MCF 10A (cell line): ENCODE measurements at regions not wholly inside any gene's neighbourhood (a gene's known extent, or its start where the extent isn't known, plus 50 kb on each side); places are given as distances from the start of the nearest gene placed in this dataset.

Experiments
- BruUV-seq: library from RNA; stranded (reverse); fragments of 400-500 nt; replicated peaks from 2 replicates; lab custom pipeline; 2021; lab: Mats Ljungman, UMichigan
- CTCF ChIA-PET: fragments of 300-600 bp; sonication (Branson Sonifier 250); formaldehyde crosslinking; extraction: SDS; loops from one replicate; lab custom pipeline; 2021; ENCODE audit warnings: antibody characterized with exemption, inconsistent platforms; lab: Yijun Ruan, JAX
- POLR2A ChIA-PET: fragments of 300-600, 350-650 bp; sonication (Branson Sonifier 250); formaldehyde crosslinking; extraction: SDS; loops from one replicate; lab custom pipeline; 2020; ENCODE audit warnings: antibody characterized with exemption, inconsistent platforms; lab: Yijun Ruan, JAX
- DNase-seq: peaks from one replicate; pipeline ENCODE4 v3.0.0-alpha.2; 2018; ENCODE audit not compliant: unreplicated experiment
- H3K27ac Mint-ChIP-seq: one replicate; pipeline ENCODE4 v1.8.0; 2022; ENCODE audit warnings: mild to moderate bottlenecking, low read depth, mixed read lengths; ENCODE audit not compliant: unreplicated experiment
- H3K27me3 Mint-ChIP-seq: one replicate; pipeline ENCODE4 v1.8.0; 2022; ENCODE audit warnings: mixed read lengths; ENCODE audit not compliant: insufficient read depth, unreplicated experiment
- H3K36me3 Mint-ChIP-seq: one replicate; pipeline ENCODE4 v1.8.0; 2022; ENCODE audit warnings: mild to moderate bottlenecking, moderate library complexity, mixed read lengths; ENCODE audit not compliant: insufficient read depth, unreplicated experiment
- H3K4me1 Mint-ChIP-seq: one replicate; pipeline ENCODE4 v1.8.0; 2022; ENCODE audit warnings: mixed read lengths; ENCODE audit not compliant: insufficient read depth, unreplicated experiment
- H3K4me3 Mint-ChIP-seq: one replicate; pipeline ENCODE4 v1.8.0; 2022; ENCODE audit warnings: mild to moderate bottlenecking, moderate library complexity, mixed read lengths; ENCODE audit not compliant: unreplicated experiment
- H3K9me3 Mint-ChIP-seq: one replicate; pipeline ENCODE4 v1.8.0; 2022; ENCODE audit warnings: mixed read lengths; ENCODE audit not compliant: unreplicated experiment
- CTCF ChIP-seq: fragments of 200-600 bp; IDR thresholded peaks from one replicate; pipeline ENCODE4 v1.8.0; 2022; ENCODE audit warnings: antibody characterized with exemption, mild to moderate bottlenecking; ENCODE audit not compliant: unreplicated experiment
- intact Hi-C: fragments of 100-400 bp; cut with micrococcal nuclease; formaldehyde crosslinking; loops from 2 replicates; pipeline ENCODE4 v1.14.1; 2022

DNA sequence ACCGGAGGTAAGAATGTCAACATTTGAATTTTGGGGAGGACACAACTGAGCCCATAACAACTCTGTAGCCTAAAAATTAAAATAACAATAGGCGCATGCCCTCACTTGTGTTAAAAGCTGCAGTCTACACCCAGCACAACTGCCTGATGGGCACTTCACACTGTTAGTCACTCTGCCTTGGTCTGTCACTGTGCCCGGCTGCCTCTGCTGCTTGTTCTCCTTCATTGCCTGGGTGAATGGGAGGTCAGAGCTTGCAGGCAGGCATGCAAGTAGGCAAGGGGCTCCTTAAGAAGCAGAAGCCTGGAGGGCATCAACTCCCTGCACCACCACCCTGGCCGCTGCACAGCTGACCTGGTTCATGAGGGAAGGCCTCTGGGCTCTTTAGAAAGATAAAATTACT is 374.8 kb downstream of the MID1IP1 start:
- Mint-ChIP-seq H3K9me3 (no peaks in the 10 kb centered on the region), H3K4me3 (no peak overlapping the region), H3K36me3 (no peaks in the 10 kb centered on the region), H3K4me1 (peaks cover 5% of the 10 kb centered on the region), H3K27me3 (peaks cover 39% of the 10 kb centered on the region), H3K27ac (no peak overlapping the region)
- ChIA-PET CTCF (interaction anchor here (0.6 kb wide), 1 partner anchor 1772 kb away, joined by 3 read pairs; no protein-coding TSS in a partner anchor), POLR2A (no interaction called here)
- intact Hi-C loops: no loop called here
- no TSS peak for BruUV-seq
- no peak for TF ChIP-seq CTCF
- DNase-seq: no peak

DNA sequence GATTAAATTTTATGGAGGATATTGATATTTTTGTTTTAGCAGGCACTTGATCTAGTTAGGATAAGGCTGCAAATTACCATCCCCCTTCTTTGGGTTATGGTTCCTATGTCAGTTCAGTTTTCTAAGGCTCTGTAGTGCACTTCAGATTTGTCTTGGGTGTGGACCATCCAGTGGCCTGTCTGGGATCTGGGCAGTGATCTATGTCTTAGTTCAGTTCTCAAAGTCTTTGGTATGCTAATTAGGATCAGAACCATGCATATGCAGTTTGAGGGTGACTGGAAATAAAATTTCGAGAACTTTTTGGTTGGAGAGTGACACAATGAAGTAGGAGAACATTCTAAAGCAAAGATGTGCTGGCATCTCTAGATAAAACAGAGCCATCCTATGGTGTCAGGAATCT is 388.2 kb downstream of the MID1IP1 start:
- no TSS peak for BruUV-seq
- H3K27ac Mint-ChIP-seq: no peak overlapping the region
- no peaks in the 10 kb centered on the region for H3K4me1 Mint-ChIP-seq
- no peaks in the 10 kb centered on the region for H3K9me3 Mint-ChIP-seq
- H3K27me3 Mint-ChIP-seq: peaks cover 70% of the 10 kb centered on the region
- TF ChIP-seq CTCF: no peak
- POLR2A ChIA-PET: no interaction called here
- H3K4me3 Mint-ChIP-seq: no peak overlapping the region
- H3K36me3 Mint-ChIP-seq: no peaks in the 10 kb centered on the region
- DNase-seq: no peak
- CTCF ChIA-PET: no interaction called here
- intact Hi-C loops: no loop called here

DNA sequence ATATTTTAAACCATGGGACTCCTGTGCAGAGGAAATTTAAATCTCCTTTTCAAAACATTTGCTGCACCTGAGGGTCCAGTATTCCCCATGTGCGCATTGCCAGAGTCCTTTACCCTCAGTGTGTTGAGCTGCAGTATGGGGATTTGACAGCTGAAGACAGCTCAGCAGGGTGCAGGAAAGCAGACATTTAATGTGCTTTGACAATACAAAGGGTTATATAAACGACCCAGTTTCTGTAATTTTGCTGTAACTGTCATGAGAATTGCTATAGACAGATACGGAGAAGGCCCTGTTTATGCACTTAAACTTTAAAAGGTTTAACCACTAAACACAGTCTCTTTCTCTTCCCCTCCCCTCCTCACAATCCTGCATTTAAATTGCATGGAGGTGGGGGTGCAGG is 393.4 kb downstream of the MID1IP1 start:
- DNase-seq: no peak
- Mint-ChIP-seq H3K4me3 (no peak overlapping the region), H3K4me1 (peaks cover 11% of the 10 kb centered on the region), H3K9me3 (no peaks in the 10 kb centered on the region), H3K27ac (no peak overlapping the region), H3K27me3 (peaks cover 77% of the 10 kb centered on the region), H3K36me3 (no peaks in the 10 kb centered on the region)
- ChIA-PET POLR2A (interaction anchor here (0.6 kb wide), 1 partner anchor 59 kb away, joined by 3 read pairs; no protein-coding TSS in a partner anchor), CTCF (interaction anchor here (0.6 to 0.7 kb wide), 2 partner anchors 58 to 972 kb away, joined by 3 read pairs; no protein-coding TSS in a partner anchor)
- intact Hi-C loops: no loop called here
- TF ChIP-seq CTCF: no peak
- BruUV-seq: no TSS peak

GRCh38 chrX:39195156-39195555 is 393.9 kb downstream of the MID1IP1 start:
- TF ChIP-seq CTCF: no peak
- no TSS peak for BruUV-seq
- DNase-seq: no peak
- intact Hi-C loops: no loop called here
- ChIA-PET POLR2A (no interaction called here), CTCF (no interaction called here)
- Mint-ChIP-seq H3K9me3 (peaks cover 3% of the 10 kb centered on the region), H3K27me3 (peaks cover 77% of the 10 kb centered on the region), H3K27ac (no peak overlapping the region), H3K4me3 (no peak overlapping the region), H3K4me1 (peaks cover 11% of the 10 kb centered on the region), H3K36me3 (no peaks in the 10 kb centered on the region)
